K562 (cell line): ENCODE measurements at regions not wholly inside any gene's neighbourhood (a gene's known extent, or its start where the extent isn't known, plus 50 kb on each side); places are given as distances from the start of the nearest gene placed in this dataset.

ENCODE experiments used
- ATAC-seq: fragments of 200-7000 bp; cut with Tn5 transposase; 3 replicates; pipeline ENCODE4 v1.9.1; 2020; ENCODE audit warnings: moderate library complexity
- BruUV-seq: library from RNA; stranded (reverse); fragments of 400-500 nt; replicated peaks from 2 replicates; lab custom pipeline; 2021; lab: Mats Ljungman, UMichigan
- CTCF ChIA-PET: fragments of 300-600 bp; formaldehyde crosslinking; extraction: SDS; loops from one replicate; lab custom pipeline; 2021; ENCODE audit warnings: low intra/inter-chr PET ratio; lab: Yijun Ruan, JAX
- POLR2A ChIA-PET: fragments of 300-600, 350-650 bp; sonication (Branson Sonifier 250); formaldehyde crosslinking; extraction: SDS; loops from one replicate; lab custom pipeline; 2021; ENCODE audit warnings: antibody characterized with exemption, inconsistent platforms; lab: Yijun Ruan, JAX
- DNase-seq, 4 experiments: peaks; one replicate each; pipeline versions ENCODE4 v3.0.0 to v3.0.0-alpha.2; 2011 to 2018; ENCODE audit warnings: low spot score in 3 of 4, mixed read lengths in 3 of 4; ENCODE audit errors: extremely low read depth in 1 of 4
- FAIRE-seq: peaks from 2 replicates; lab custom pipeline; 2011; peaks lifted over from hg19 to GRCh38; lab: Jason Lieb, UNC
- H2AFZ ChIP-seq: 2 replicates; pipeline ENCODE4 v1.6.0; 2011; ENCODE audit warnings: low read depth, low read length, control low read depth, inconsistent platforms
- H3K27ac ChIP-seq: fragments of 200-600 bp; 3 replicates; pipeline ENCODE4 v1.8.0; 2011; ENCODE audit warnings: low read depth, mild to moderate bottlenecking, control low read depth, inconsistent platforms, low read length, moderate library complexity, mixed read lengths; ENCODE audit errors: extremely low read depth
- H3K27me3 ChIP-seq, 2 experiments: fragments of 300-600 bp in 1 of 2; 2 replicates in 1 of 2; 3 replicates in 1 of 2; pipeline versions ENCODE4 v1.6.0 to v1.8.0; 2011; ENCODE audit warnings: inconsistent platforms in 2 of 2, low read length in 2 of 2, mild to moderate bottlenecking in 1 of 2, mixed read lengths in 1 of 2, moderate library complexity in 1 of 2; ENCODE audit not compliant: control insufficient read depth in 2 of 2, insufficient read depth in 2 of 2
- H3K36me3 ChIP-seq: fragments of 300-600 bp; 3 replicates; pipeline ENCODE4 v1.8.0; 2011; ENCODE audit warnings: mild to moderate bottlenecking, low read length, inconsistent platforms; ENCODE audit not compliant: control insufficient read depth, insufficient read depth
- H3K4me1 ChIP-seq, 2 experiments: fragments of 200-600 bp in 1 of 2; replicated peaks in 1 of 2; 2 replicates in 1 of 2; 3 replicates in 1 of 2; pipeline versions ENCODE4 v1.5.1 to v1.8.0; 2011; ENCODE audit warnings: inconsistent platforms in 2 of 2, low read length in 2 of 2, mild to moderate bottlenecking in 1 of 2, mixed read lengths in 1 of 2, moderate library complexity in 1 of 2; ENCODE audit not compliant: control insufficient read depth in 2 of 2, insufficient read depth in 2 of 2
- H3K4me2 ChIP-seq: 2 replicates; pipeline ENCODE4 v1.6.1; 2011; ENCODE audit warnings: low read length, control low read depth, inconsistent platforms, mixed read lengths; ENCODE audit not compliant: insufficient read depth
- H3K4me3 ChIP-seq: fragments of 200-600 bp; sonication (generic), shearing (Covaris generic); 2 replicates; pipeline ENCODE4 v1.5.1; 2016; ENCODE audit warnings: control low read depth, inconsistent platforms
- H3K79me2 ChIP-seq: fragments of 200-600 bp; 3 replicates; pipeline ENCODE4 v1.8.0; 2011; ENCODE audit warnings: low read length, inconsistent platforms; ENCODE audit not compliant: control insufficient read depth, insufficient read depth
- H3K9ac ChIP-seq, 2 experiments: 2 replicates each; pipeline versions ENCODE4 v1.6.0 to v1.6.1; 2011; ENCODE audit warnings: low read depth in 2 of 2, low read length in 2 of 2, control low read depth in 1 of 2, inconsistent platforms in 1 of 2, mild to moderate bottlenecking in 1 of 2, mixed read lengths in 1 of 2; ENCODE audit not compliant: insufficient read depth in 1 of 2
- H3K9me1 ChIP-seq: one replicate; pipeline ENCODE4 v1.6.0; 2011; ENCODE audit warnings: inconsistent platforms, mild to moderate bottlenecking, low read length, moderate library complexity; ENCODE audit not compliant: control insufficient read depth, insufficient read depth
- H3K9me3 ChIP-seq: replicated peaks from 2 replicates; pipeline ENCODE4 v1.5.1; 2011; ENCODE audit warnings: low read depth, low read length, inconsistent platforms; ENCODE audit not compliant: control insufficient read depth, insufficient read depth
- H4K20me1 ChIP-seq: replicated peaks from 2 replicates; pipeline ENCODE4 v1.6.1; 2011; ENCODE audit warnings: low read length, inconsistent platforms, mixed read lengths; ENCODE audit not compliant: control insufficient read depth, insufficient read depth
- ARID2 ChIP-seq: fragments of 450-650 bp; IDR thresholded peaks from 2 replicates; pipeline ENCODE4 v1.6.1; 2017; ENCODE audit warnings: antibody characterized with exemption, mild to moderate bottlenecking
- NFYB ChIP-seq: IDR thresholded peaks from 2 replicates; pipeline ENCODE4 v1.6.1; 2011; ENCODE audit warnings: mild to moderate bottlenecking, moderate library complexity; ENCODE audit not compliant: insufficient read length; ENCODE audit errors: extremely low read depth
- ZKSCAN1 ChIP-seq: fragments of 150-350 bp; IDR thresholded peaks from 2 replicates; pipeline ENCODE4 v1.6.1; 2016; ENCODE audit warnings: low read depth, low read length
- ZNF561 ChIP-seq: fragments of 450-650 bp; formaldehyde crosslinking; conservative IDR thresholded peaks from 2 replicates; pipeline ENCODE4 v1.4.0; 2020; ENCODE audit warnings: mild to moderate bottlenecking, moderate library complexity
- ZNF668 ChIP-seq: fragments of 250-450 bp; sonication (Bioruptor Pico); IDR thresholded peaks from 2 replicates; pipeline ENCODE4 v1.8.0; 2022; ENCODE audit warnings: mild to moderate bottlenecking, inconsistent platforms
- WGBS: fragments of 100-300 bp; shearing (Covaris generic); methylation state at CpG from one replicate; pipeline ENCODE4 v1.1.6; 2016; ENCODE audit warnings: low coverage, mixed read lengths; ENCODE audit not compliant: insufficient coverage; ENCODE audit errors: missing lambda C conversion rate; 5-methylcytosine and 5-hydroxymethylcytosine counted together
- in situ Hi-C: fragments of 300-500 bp; cut with MboI; formaldehyde crosslinking; loops from 4 replicates; pipeline ENCODE4 v1.15.0; 2018; ENCODE audit warnings: inconsistent platforms, mixed read lengths
- intact Hi-C: fragments of 100-400 bp; cut with micrococcal nuclease; formaldehyde crosslinking; loops from 2 replicates; pipeline ENCODE4 v1.14.2; 2022
- TF ChIP-seq, protein P1 (sequence below), 2 experiments: fragments of 450-650 bp in 1 of 2; sonication (generic) in 1 of 2; formaldehyde crosslinking in 1 of 2; IDR thresholded peaks; 2 replicates each; pipeline versions ENCODE4 v1.7.1 to v1.9.0; 2016 to 2022; ENCODE audit warnings: inconsistent platforms in 1 of 2, mild to moderate bottlenecking in 1 of 2, missing genetic modification reagents in 1 of 2

GRCh38 chr16:31664683-31665482 lies 137.2 kb downstream of the AHSP start:
- no peaks in the 10 kb centered on the region for H3K79me2 ChIP-seq
- 3% methylated on average over 3 of the region's 3 CpGs for WGBS
- H3K36me3 ChIP-seq, result no peaks in the 10 kb centered on the region
- no peaks in the 10 kb centered on the region for H3K4me1 ChIP-seq
- no peaks in the 10 kb centered on the region for H3K27me3 ChIP-seq
- no peak for FAIRE-seq
- in situ Hi-C loops, result no loop called here
- no peak overlapping the region for H3K4me2 ChIP-seq
- ATAC-seq, result no peak
- no peaks in the 10 kb centered on the region; the same call in 1 of the 2 replicates for H3K9me3 ChIP-seq
- H3K9ac ChIP-seq, result no peak overlapping the region
- no peaks in the 10 kb centered on the region for H3K9me1 ChIP-seq
- CTCF ChIA-PET, result no interaction called here
- no peak overlapping the region for H2AFZ ChIP-seq
- no peak overlapping the region for H3K4me3 ChIP-seq
- BruUV-seq, result no TSS peak
- no peak for TF ChIP-seq ZNF561
- no peak for TF ChIP-seq NFYB
- TF ChIP-seq, protein P1, sequence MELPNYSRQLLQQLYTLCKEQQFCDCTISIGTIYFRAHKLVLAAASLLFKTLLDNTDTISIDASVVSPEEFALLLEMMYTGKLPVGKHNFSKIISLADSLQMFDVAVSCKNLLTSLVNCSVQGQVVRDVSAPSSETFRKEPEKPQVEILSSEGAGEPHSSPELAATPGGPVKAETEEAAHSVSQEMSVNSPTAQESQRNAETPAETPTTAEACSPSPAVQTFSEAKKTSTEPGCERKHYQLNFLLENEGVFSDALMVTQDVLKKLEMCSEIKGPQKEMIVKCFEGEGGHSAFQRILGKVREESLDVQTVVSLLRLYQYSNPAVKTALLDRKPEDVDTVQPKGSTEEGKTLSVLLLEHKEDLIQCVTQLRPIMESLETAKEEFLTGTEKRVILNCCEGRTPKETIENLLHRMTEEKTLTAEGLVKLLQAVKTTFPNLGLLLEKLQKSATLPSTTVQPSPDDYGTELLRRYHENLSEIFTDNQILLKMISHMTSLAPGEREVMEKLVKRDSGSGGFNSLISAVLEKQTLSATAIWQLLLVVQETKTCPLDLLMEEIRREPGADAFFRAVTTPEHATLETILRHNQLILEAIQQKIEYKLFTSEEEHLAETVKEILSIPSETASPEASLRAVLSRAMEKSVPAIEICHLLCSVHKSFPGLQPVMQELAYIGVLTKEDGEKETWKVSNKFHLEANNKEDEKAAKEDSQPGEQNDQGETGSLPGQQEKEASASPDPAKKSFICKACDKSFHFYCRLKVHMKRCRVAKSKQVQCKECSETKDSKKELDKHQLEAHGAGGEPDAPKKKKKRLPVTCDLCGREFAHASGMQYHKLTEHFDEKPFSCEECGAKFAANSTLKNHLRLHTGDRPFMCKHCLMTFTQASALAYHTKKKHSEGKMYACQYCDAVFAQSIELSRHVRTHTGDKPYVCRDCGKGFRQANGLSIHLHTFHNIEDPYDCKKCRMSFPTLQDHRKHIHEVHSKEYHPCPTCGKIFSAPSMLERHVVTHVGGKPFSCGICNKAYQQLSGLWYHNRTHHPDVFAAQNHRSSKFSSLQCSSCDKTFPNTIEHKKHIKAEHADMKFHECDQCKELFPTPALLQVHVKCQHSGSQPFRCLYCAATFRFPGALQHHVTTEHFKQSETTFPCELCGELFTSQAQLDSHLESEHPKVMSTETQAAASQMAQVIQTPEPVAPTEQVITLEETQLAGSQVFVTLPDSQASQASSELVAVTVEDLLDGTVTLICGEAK (IDR thresholded peaks at IDR 0.05), result no peak
- TF ChIP-seq, protein P1 (CRISPR knock-in tag; IDR thresholded peaks at IDR 0.05), result no peak
- no peak for TF ChIP-seq ZNF668 (CRISPR knock-in tag)
- TF ChIP-seq ARID2, result no peak
- no peak for TF ChIP-seq ZKSCAN1
- TF ChIP-seq, all 486 proteins: peak for 0
- intact Hi-C loops, result no loop called here
- H4K20me1 ChIP-seq, result no peaks in the 10 kb centered on the region
- no peak overlapping the region for H3K27ac ChIP-seq
- DNase-seq, result no peak
- POLR2A ChIA-PET, result no interaction called here
